B cell (primary cell): ENCODE measurements at regions not wholly inside any gene's neighbourhood (a gene's known extent, or its start where the extent isn't known, plus 50 kb on each side); places are given as distances from the start of the nearest gene placed in this dataset.

Experiments used
- ATAC-seq: fragments of 200-7000 bp; cut with Tn5 transposase; one replicate; pipeline ENCODE4 v1.10.0; 2021; ENCODE audit warnings: low read depth, mild to moderate bottlenecking, moderate number of reproducible peaks, moderate library complexity
- CTCF ChIA-PET: fragments of 350-600 bp; sonication (Branson Sonifier 250); formaldehyde crosslinking; loops from one replicate; lab custom pipeline; 2021; ENCODE audit warnings: antibody characterized with exemption, inconsistent platforms; lab: Charles Lee
- POLR2A ChIA-PET: fragments of 350-600 bp; sonication (Branson Sonifier 250); formaldehyde crosslinking; loops from one replicate; lab custom pipeline; 2021; ENCODE audit warnings: antibody characterized with exemption; lab: Charles Lee
- DNase-seq: peaks from one replicate; pipeline ENCODE4 v3.0.0; 2013
- H2AFZ ChIP-seq: 2 replicates; pipeline ENCODE4 v1.6.1; 2012; ENCODE audit warnings: mild to moderate bottlenecking, low read depth, low read length; ENCODE audit not compliant: insufficient read depth, poor library complexity, severe bottlenecking
- H3K27ac ChIP-seq, 2 donors: 1 replicate in 1 of 2; 2 replicates in 1 of 2; pipeline ENCODE4 v1.5.1; 2012 to 2013; ENCODE audit warnings: low read length in 2 of 2, mild to moderate bottlenecking in 2 of 2, moderate library complexity in 1 of 2
- H3K27me3 ChIP-seq, 4 experiments: fragments of 200-600 bp in 1 of 4; sonication (generic) in 1 of 4; replicated peaks in 1 of 4; 1 replicate in 2 of 4; 2 replicates in 2 of 4; pipeline versions ENCODE4 v1.6.1 to v1.7.0; 2013 to 2016; ENCODE audit warnings: low read length in 3 of 4, mild to moderate bottlenecking in 2 of 4, mixed read lengths in 1 of 4, moderate library complexity in 1 of 4; ENCODE audit not compliant: insufficient read depth in 4 of 4, control insufficient read depth in 3 of 4; ENCODE audit errors: control extremely low read depth in 1 of 4
- H3K36me3 ChIP-seq, 2 experiments: replicated peaks in 1 of 2; 1 replicate in 1 of 2; 2 replicates in 1 of 2; pipeline versions ENCODE4 v1.6.1 to v1.7.1; 2013; ENCODE audit warnings: low read length in 1 of 2; ENCODE audit not compliant: insufficient read depth in 2 of 2, control insufficient read depth in 1 of 2; ENCODE audit errors: control extremely low read depth in 1 of 2, extremely low read depth in 1 of 2
- H3K4me1 ChIP-seq, 2 donors: fragments of 200-600 bp in 1 of 2; sonication (generic) in 1 of 2; 1 replicate in 1 of 2; 2 replicates in 1 of 2; pipeline versions ENCODE4 v1.5.1 to v1.6.1; 2013 to 2017; ENCODE audit warnings: low read length in 2 of 2; ENCODE audit not compliant: control insufficient read depth in 2 of 2, insufficient read depth in 2 of 2
- H3K4me2 ChIP-seq: replicated peaks from 2 replicates; pipeline ENCODE3; 2012; ENCODE audit warnings: mild to moderate bottlenecking, low read depth, low read length; ENCODE audit not compliant: poor library complexity, severe bottlenecking
- H3K4me3 ChIP-seq, 5 experiments: fragments of 200-600 bp in 1 of 5; sonication (generic) in 1 of 5; 1 replicate in 3 of 5; 2 replicates in 2 of 5; pipeline versions ENCODE4 v1.5.1 to v1.7.0; 2011 to 2016; ENCODE audit warnings: low read length in 4 of 5, mild to moderate bottlenecking in 4 of 5, low read depth in 2 of 5, control low read depth in 1 of 5, moderate library complexity in 1 of 5; ENCODE audit not compliant: insufficient read depth in 1 of 5; ENCODE audit errors: control extremely low read depth in 1 of 5, extremely low read depth in 1 of 5
- H3K79me2 ChIP-seq: fragments of 200-600 bp; sonication (generic); one replicate; pipeline ENCODE4 v1.6.0; 2016; ENCODE audit warnings: low read length; ENCODE audit not compliant: control insufficient read depth, insufficient read depth
- H3K9ac ChIP-seq: fragments of 200-600 bp; sonication (generic); 2 replicates; pipeline ENCODE4 v1.6.1; 2017; ENCODE audit warnings: mild to moderate bottlenecking, low read length, moderate library complexity
- H3K9me3 ChIP-seq, 3 donors: one replicate each; pipeline versions ENCODE4 v1.6.1 to v1.7.1; 2013; ENCODE audit warnings: low read length in 2 of 3; ENCODE audit not compliant: control insufficient read depth in 2 of 3, insufficient read depth in 1 of 3; ENCODE audit errors: control extremely low read depth in 1 of 3
- H4K20me1 ChIP-seq: 2 replicates; pipeline ENCODE4 v1.6.0; 2012; ENCODE audit warnings: mild to moderate bottlenecking, low read length; ENCODE audit not compliant: insufficient read depth, control insufficient read depth, poor library complexity, severe bottlenecking
- H3K27ac Mint-ChIP-seq: one replicate; pipeline ENCODE4 v1.8.0; 2021; ENCODE audit warnings: mixed read lengths
- H3K27me3 Mint-ChIP-seq: one replicate; pipeline ENCODE4 v1.8.0; 2021; ENCODE audit warnings: mixed read lengths
- H3K4me1 Mint-ChIP-seq: one replicate; pipeline ENCODE4 v1.8.0; 2021; ENCODE audit warnings: mixed read lengths
- H3K4me3 Mint-ChIP-seq: one replicate; pipeline ENCODE4 v1.8.0; 2021; ENCODE audit warnings: mixed read lengths
- H3K9me3 Mint-ChIP-seq: one replicate; pipeline ENCODE4 v1.8.0; 2022; ENCODE audit warnings: mixed read lengths; ENCODE audit not compliant: insufficient read depth
- EZH2 ChIP-seq: IDR thresholded peaks from 2 replicates; pipeline ENCODE4 v1.6.1; 2012; ENCODE audit warnings: borderline replicate concordance, low read depth, mild to moderate bottlenecking, moderate library complexity, low read length; ENCODE audit not compliant: insufficient read depth, poor library complexity, severe bottlenecking
- WGBS: methylation state at CpG from one replicate; pipeline ENCODE4 v1.1.5; 2013; ENCODE audit warnings: missing lambda C conversion rate; ENCODE audit not compliant: insufficient coverage; 5-methylcytosine and 5-hydroxymethylcytosine counted together
- intact Hi-C: fragments of 100-400 bp; cut with micrococcal nuclease; formaldehyde crosslinking; loops from one replicate; pipeline ENCODE4 v1.10.0; 2022
- TF ChIP-seq, protein P1 (sequence below): fragments of 200-600 bp; IDR thresholded peaks from one replicate; pipeline ENCODE4 v1.8.0; 2022; ENCODE audit warnings: antibody characterized with exemption, mild to moderate bottlenecking

DNA sequence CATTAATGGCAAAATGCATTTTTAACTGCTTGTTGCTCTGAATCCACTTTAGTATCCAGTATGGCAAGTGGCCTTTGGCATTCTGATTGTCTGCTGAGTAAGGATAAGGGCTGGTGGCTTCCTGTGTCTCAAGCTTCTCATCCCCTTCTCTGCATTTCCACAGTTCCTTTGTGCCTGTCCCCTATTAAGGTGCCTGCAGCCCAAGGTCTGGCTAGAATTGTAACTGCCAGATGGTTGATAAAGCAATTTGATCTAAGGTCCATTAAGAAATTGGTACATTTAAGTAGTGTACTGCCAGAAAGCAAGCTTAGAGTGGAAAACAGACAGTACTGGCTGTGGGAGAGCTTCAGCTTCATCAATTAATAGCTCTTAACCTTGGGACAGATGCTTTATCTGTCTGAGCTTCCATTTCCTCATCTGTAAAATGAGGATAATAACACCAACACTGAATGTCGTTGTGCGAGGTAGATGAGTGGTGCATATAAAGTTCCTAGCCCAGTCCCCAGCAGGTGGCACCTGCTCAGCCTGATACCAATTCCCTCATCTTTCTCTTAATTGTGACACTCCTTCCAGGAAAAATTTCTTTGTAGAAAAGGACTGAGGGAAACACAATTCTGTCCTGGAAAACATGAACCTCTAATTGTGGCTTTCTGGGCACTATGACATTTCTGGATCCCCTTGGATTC is 570.6 kb upstream of the GCFC2 start:
- no peaks in the 10 kb centered on the region for H3K4me1 ChIP-seq
- WGBS: no CpG with 5 or more reads among the region's 2 CpGs
- H3K36me3 ChIP-seq: no peaks in the 10 kb centered on the region
- H2AFZ ChIP-seq: no peak overlapping the region
- DNase-seq (no peak), ATAC-seq (no peak)
- ChIA-PET CTCF (no interaction called here), POLR2A (no interaction called here)
- Mint-ChIP-seq H3K27me3 (no peaks in the 10 kb centered on the region), H3K4me1 (no peaks in the 10 kb centered on the region), H3K4me3 (no peak overlapping the region), H3K27ac (no peak overlapping the region), H3K9me3 (peaks cover 4% of the 10 kb centered on the region)
- no peak overlapping the region for H3K27ac ChIP-seq
- H3K27me3 ChIP-seq: no peaks in the 10 kb centered on the region
- no peaks in the 10 kb centered on the region for H3K9me3 ChIP-seq
- no peak overlapping the region for H3K4me3 ChIP-seq
- H3K79me2 ChIP-seq: no peaks in the 10 kb centered on the region
- intact Hi-C loops: no loop called here
- TF ChIP-seq EZH2: no peak
- TF ChIP-seq, protein P1, sequence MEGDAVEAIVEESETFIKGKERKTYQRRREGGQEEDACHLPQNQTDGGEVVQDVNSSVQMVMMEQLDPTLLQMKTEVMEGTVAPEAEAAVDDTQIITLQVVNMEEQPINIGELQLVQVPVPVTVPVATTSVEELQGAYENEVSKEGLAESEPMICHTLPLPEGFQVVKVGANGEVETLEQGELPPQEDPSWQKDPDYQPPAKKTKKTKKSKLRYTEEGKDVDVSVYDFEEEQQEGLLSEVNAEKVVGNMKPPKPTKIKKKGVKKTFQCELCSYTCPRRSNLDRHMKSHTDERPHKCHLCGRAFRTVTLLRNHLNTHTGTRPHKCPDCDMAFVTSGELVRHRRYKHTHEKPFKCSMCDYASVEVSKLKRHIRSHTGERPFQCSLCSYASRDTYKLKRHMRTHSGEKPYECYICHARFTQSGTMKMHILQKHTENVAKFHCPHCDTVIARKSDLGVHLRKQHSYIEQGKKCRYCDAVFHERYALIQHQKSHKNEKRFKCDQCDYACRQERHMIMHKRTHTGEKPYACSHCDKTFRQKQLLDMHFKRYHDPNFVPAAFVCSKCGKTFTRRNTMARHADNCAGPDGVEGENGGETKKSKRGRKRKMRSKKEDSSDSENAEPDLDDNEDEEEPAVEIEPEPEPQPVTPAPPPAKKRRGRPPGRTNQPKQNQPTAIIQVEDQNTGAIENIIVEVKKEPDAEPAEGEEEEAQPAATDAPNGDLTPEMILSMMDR: no peak
- H3K4me2 ChIP-seq: no peak overlapping the region
- no peak overlapping the region for H3K9ac ChIP-seq
- no peaks in the 10 kb centered on the region for H4K20me1 ChIP-seq

DNA sequence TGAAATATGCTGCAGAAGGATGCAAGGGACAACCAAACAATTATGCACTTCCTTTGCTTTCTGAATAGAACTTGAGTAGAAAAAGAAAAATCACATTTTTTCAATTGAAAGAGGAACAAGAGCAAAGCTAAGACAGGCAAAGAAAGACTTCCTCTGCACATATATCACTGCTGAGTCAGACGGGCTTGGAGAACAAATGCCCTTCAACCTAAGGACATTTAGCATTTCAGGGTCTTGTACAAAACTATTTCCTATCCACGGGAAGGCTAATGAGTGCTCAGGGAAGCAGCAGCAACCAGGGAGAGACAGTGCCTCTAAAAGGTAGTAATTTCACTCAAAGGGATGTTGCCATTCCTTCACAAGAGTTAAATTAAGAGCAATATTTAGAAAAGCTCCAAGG is 570.0 kb upstream of the GCFC2 start:
- Histone ChIP-seq H4K20me1 (no peaks in the 10 kb centered on the region), H2AFZ (no peak overlapping the region), H3K4me3 (no peak overlapping the region), H3K9ac (no peak overlapping the region), H3K79me2 (no peaks in the 10 kb centered on the region), H3K36me3 (no peaks in the 10 kb centered on the region), H3K9me3 (no peaks in the 10 kb centered on the region), H3K4me2 (no peak overlapping the region), H3K27me3 (no peaks in the 10 kb centered on the region), H3K27ac (no peak overlapping the region), H3K4me1 (no peaks in the 10 kb centered on the region)
- no peak for ATAC-seq
- WGBS: 0% methylated on average over 1 of the region's 2 CpGs
- no peak for DNase-seq
- ChIA-PET CTCF (no interaction called here), POLR2A (no interaction called here)
- H3K4me1 Mint-ChIP-seq: no peaks in the 10 kb centered on the region
- no peak for TF ChIP-seq EZH2
- TF ChIP-seq, protein P1: no peak
- intact Hi-C loops: no loop called here
- no peak overlapping the region for H3K4me3 Mint-ChIP-seq
- H3K27me3 Mint-ChIP-seq: no peaks in the 10 kb centered on the region
- H3K9me3 Mint-ChIP-seq: peaks cover 4% of the 10 kb centered on the region
- no peak overlapping the region for H3K27ac Mint-ChIP-seq
